ENCODE measurements at regions not wholly inside any gene's neighbourhood (a gene's known extent, or its start where the extent isn't known, plus 50 kb on each side); places are given as distances from the start of the nearest gene placed in this dataset.

DNA sequence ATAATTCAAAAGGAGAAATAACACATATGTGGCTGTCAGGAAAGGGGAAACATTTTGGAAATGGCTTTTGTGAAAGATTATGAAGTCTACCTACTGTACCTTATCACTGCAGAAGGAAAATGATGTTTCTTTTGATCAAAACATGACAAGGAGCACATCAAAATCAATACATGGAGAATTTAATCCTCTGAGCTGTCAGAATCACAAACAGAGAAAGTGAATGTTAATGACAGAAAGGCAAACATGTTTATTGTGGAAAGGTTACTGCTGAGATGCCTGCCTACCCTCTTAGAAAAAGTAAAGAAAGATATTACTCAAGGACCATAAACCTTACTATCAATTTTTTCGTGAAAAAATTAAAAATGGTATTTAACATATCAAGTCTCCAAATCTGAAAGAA lies 794.5 kb upstream of the GYPC start:
- 65 to 85% (median 71%) methylated on average over 1 of the region's 1 CpG for WGBS, 5 donors
- Histone ChIP-seq H3K4me3 (no peak overlapping the region), H3K36me3 (no peaks in the 10 kb centered on the region), H3K27ac (no peak overlapping the region), H3K4me1 (no peaks in the 10 kb centered on the region), H3K9me3 (no peaks in the 10 kb centered on the region), H3K27me3 (no peaks in the 10 kb centered on the region)
- DNase-seq: no peak
- intact Hi-C loops (cut with DNase I; ENCODE audit: low total_unique reads): no loop called here
- TF ChIP-seq EP300 (IDR thresholded peaks at IDR 0.05): no peak
- TF ChIP-seq POLR2AphosphoS5 (IDR thresholded peaks at IDR 0.05): no peak

DNA sequence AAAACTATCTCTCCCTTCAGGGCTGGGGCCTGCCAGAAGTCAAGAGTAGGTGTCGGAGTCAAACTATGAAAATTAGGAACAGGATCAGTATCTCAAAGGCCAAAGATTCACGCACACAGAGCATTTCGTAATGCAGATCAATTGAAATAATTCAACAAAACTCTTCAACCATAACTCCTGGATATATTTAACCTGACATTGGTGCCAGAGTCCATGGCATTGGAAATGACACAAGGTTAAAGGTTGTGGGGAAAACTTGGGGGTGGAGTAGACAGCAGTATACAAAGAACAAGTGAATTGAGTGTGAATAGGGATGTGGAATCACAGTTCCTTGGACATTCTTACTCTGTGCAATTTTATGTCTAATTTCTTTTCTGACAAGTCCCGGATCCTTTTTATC lies 788.0 kb upstream of the GYPC start:
- 89 to 93% (median 91%) methylated on average over 4 of the region's 4 CpGs for WGBS, 5 donors
- H3K27ac ChIP-seq: no peak overlapping the region
- no peak overlapping the region for H3K4me3 ChIP-seq
- no peak for DNase-seq
- H3K9me3 ChIP-seq: no peaks in the 10 kb centered on the region
- intact Hi-C loops (cut with DNase I; ENCODE audit: low total_unique reads): no loop called here
- H3K4me1 ChIP-seq: no peaks in the 10 kb centered on the region
- no peaks in the 10 kb centered on the region for H3K36me3 ChIP-seq
- no peaks in the 10 kb centered on the region for H3K27me3 ChIP-seq
- no peak for TF ChIP-seq EP300 (IDR thresholded peaks at IDR 0.05)
- no peak for TF ChIP-seq POLR2A (IDR thresholded peaks at IDR 0.05)
- TF ChIP-seq, protein P1, sequence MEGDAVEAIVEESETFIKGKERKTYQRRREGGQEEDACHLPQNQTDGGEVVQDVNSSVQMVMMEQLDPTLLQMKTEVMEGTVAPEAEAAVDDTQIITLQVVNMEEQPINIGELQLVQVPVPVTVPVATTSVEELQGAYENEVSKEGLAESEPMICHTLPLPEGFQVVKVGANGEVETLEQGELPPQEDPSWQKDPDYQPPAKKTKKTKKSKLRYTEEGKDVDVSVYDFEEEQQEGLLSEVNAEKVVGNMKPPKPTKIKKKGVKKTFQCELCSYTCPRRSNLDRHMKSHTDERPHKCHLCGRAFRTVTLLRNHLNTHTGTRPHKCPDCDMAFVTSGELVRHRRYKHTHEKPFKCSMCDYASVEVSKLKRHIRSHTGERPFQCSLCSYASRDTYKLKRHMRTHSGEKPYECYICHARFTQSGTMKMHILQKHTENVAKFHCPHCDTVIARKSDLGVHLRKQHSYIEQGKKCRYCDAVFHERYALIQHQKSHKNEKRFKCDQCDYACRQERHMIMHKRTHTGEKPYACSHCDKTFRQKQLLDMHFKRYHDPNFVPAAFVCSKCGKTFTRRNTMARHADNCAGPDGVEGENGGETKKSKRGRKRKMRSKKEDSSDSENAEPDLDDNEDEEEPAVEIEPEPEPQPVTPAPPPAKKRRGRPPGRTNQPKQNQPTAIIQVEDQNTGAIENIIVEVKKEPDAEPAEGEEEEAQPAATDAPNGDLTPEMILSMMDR (IDR thresholded peaks at IDR 0.05): no peak
- TF ChIP-seq POLR2AphosphoS5 (IDR thresholded peaks at IDR 0.05): no peak

DNA sequence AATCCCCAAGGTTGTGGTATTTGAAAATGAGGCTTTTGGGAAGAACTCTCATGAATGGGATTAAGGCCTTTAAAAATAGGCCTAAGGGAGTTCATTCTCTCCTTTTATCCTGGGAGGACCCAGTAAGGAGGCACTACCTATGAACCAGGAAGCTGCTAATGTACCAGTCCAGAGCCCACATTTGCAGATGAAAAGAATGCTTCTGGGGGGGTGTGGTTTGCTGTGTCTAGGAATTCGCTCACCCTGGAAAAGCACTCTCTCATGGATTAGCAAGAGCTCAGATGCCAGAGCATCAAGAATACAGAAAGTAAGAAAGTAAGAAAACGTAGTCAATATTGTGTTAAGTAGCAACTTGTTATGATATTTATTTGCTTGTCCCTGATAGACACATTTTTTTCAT lies 785.7 kb upstream of the GYPC start:
- Histone ChIP-seq H3K27me3 (no peaks in the 10 kb centered on the region), H3K36me3 (no peaks in the 10 kb centered on the region), H3K4me3 (no peak overlapping the region), H3K4me1 (no peaks in the 10 kb centered on the region), H3K27ac (no peak overlapping the region), H3K9me3 (no peaks in the 10 kb centered on the region)
- intact Hi-C loops (cut with DNase I; ENCODE audit: low total_unique reads): no loop called here
- DNase-seq: no peak
- TF ChIP-seq POLR2A (IDR thresholded peaks at IDR 0.05): no peak
- TF ChIP-seq, protein P1 (IDR thresholded peaks at IDR 0.05): no peak
- TF ChIP-seq EP300 (IDR thresholded peaks at IDR 0.05): no peak
- no peak for TF ChIP-seq POLR2AphosphoS5 (IDR thresholded peaks at IDR 0.05)
- 56 to 79% (median 64%) methylated on average over 2 of the region's 2 CpGs for WGBS, 5 donors

DNA sequence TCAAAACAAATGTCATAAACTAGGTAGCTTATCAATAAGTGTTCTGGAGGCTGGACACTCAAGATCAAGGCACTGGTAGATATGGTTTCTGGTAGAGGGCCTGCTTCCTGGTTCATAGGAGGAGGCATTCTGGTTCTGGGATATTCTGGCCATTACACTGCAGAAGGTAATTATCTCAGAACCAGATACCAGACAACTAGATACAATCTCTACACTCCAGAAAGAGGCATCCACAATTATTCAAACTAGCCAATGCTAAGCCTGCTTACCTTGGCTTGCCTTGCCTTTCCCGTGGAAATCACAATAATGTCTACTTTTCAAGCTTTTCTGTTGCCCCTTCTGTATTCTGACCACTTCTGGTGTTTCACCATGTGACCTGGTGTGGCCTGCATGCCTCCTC lies 785.2 kb upstream of the GYPC start:
- Histone ChIP-seq H3K4me1 (no peaks in the 10 kb centered on the region), H3K36me3 (no peaks in the 10 kb centered on the region), H3K4me3 (no peak overlapping the region), H3K27ac (no peak overlapping the region), H3K27me3 (no peaks in the 10 kb centered on the region), H3K9me3 (no peaks in the 10 kb centered on the region)
- intact Hi-C loops (cut with DNase I; ENCODE audit: low total_unique reads): no loop called here
- WGBS, 5 donors: 42 to 80% (median 64%) methylated on average over 1 of the region's 1 CpG
- TF ChIP-seq, protein P1 (IDR thresholded peaks at IDR 0.05): no peak
- TF ChIP-seq POLR2A (IDR thresholded peaks at IDR 0.05): no peak
- no peak for TF ChIP-seq POLR2AphosphoS5 (IDR thresholded peaks at IDR 0.05)
- TF ChIP-seq EP300 (IDR thresholded peaks at IDR 0.05): no peak
- no peak for DNase-seq

DNA sequence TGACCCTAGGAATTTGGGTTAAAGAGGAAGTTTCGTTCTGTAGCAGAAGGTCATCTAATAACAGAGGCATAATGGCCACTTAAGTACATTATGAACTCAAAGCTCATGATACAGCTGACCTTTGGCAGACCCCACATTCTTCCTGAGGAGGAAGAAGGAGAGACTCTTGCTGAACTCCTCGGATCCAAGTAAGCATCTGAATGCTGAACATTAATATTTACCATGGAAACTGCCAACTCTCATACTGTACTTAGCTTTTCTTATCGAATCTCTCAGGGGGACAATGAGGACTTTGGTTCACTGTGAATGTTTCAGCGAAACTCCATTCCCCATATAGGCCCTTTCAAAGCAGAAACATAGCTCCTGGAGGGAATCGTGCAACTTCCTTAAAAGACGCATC lies 781.4 kb upstream of the GYPC start:
- peak in 1 of 2 donors; percentile 36 for DNase-seq
- 52 to 64% (median 56%) methylated on average over 6 of the region's 6 CpGs for WGBS, 5 donors
- intact Hi-C loops (cut with DNase I; ENCODE audit: low total_unique reads): no loop called here
- TF ChIP-seq POLR2AphosphoS5 (IDR thresholded peaks at IDR 0.05) (no peak), EP300 (IDR thresholded peaks at IDR 0.05) (no peak), POLR2A (IDR thresholded peaks at IDR 0.05) (no peak)
- TF ChIP-seq, protein P1 (IDR thresholded peaks at IDR 0.05): no peak
- no peaks in the 10 kb centered on the region for H3K36me3 ChIP-seq
- H3K4me3 ChIP-seq: no peak overlapping the region
- H3K27me3 ChIP-seq: no peaks in the 10 kb centered on the region
- no peaks in the 10 kb centered on the region for H3K4me1 ChIP-seq
- no peak overlapping the region for H3K27ac ChIP-seq
- peaks cover 0 to 13% (median 4%) of the 10 kb centered on the region in 4 donors for H3K9me3 ChIP-seq

Measured in stomach (tissue), 8 donors.